ENCODE measurements at regions not wholly inside any gene's neighbourhood (a gene's known extent, or its start where the extent isn't known, plus 50 kb on each side); places are given as distances from the start of the nearest gene placed in this dataset.

DNA sequence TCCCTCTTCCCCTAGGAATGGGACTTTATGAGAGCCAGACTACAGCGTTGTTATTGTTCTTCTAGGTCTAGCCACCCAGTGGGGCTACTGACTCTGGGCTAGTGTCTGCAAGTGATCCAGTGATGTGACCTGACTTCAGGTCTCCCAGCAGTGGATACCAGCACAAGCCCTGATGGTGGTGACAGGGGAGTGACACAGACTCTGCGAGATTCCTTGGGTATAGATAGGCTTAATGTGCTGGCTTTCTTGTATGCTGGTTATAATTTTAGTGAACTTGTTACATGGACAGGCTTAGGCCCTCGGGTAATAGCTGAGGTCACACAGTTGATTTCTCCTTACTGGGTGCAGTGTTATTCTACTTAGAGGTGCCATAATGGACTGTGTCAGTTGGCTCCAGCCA lies 106.9 kb downstream of the TBC1D30 start:
- H3K4me3 Mint-ChIP-seq, result no peak overlapping the region
- no peak overlapping the region for H3K27ac Mint-ChIP-seq
- H3K36me3 Mint-ChIP-seq, result no peaks in the 10 kb centered on the region
- H3K9me3 Mint-ChIP-seq, result no peaks in the 10 kb centered on the region
- H3K4me1 Mint-ChIP-seq, result no peaks in the 10 kb centered on the region
- no peak for DNase-seq (ENCODE audit: low spot score in 2 of 2)
- ATAC-seq, result peak; percentile 37

GRCh38 chr12:64931981-64932380 lies 107.5 kb downstream of the TBC1D30 start:
- DNase-seq (ENCODE audit: low spot score in 2 of 2) (no peak), ATAC-seq (peak; percentile 37)
- no peak overlapping the region for H3K27ac Mint-ChIP-seq
- no peaks in the 10 kb centered on the region for H3K4me1 Mint-ChIP-seq
- H3K4me3 Mint-ChIP-seq, result no peak overlapping the region
- H3K9me3 Mint-ChIP-seq, result no peaks in the 10 kb centered on the region
- no peaks in the 10 kb centered on the region for H3K36me3 Mint-ChIP-seq

GRCh38 chr12:64933791-64934190 lies 109.3 kb downstream of the TBC1D30 start:
- DNase-seq (ENCODE audit: low spot score in 2 of 2), result no peak
- Mint-ChIP-seq H3K36me3 (no peaks in the 10 kb centered on the region), H3K27ac (no peak overlapping the region), H3K9me3 (no peaks in the 10 kb centered on the region), H3K4me1 (no peaks in the 10 kb centered on the region), H3K4me3 (no peak overlapping the region)
- no peak for ATAC-seq

- H3K36me3 Mint-ChIP-seq, result no peaks in the 10 kb centered on the region
Observed at GRCh38 chr12:64937452-64937851, 113.0 kb downstream of the TBC1D30 start.

DNA sequence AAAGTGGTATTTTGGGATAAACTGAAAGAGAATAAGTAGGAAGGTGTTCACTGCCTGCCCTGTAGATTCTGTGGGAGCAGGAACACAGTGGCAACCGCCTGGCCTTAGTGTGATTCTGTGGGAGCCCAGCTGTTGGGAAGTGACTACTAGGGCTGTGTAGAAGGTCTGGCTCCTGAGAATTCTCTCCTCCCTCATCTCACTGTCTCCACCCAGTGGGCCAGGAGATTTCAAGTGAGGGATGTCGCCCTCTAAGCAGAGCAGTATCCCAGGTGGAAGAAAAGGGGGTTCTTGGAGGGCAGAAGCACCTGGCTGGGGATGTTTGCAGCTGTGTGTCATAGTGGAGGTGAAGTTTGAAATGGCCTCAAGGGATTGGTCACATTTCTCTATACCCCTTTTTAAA lies 113.7 kb downstream of the TBC1D30 start:
- Mint-ChIP-seq H3K36me3 (no peaks in the 10 kb centered on the region), H3K9me3 (no peaks in the 10 kb centered on the region), H3K4me3 (no peak overlapping the region), H3K27ac (no peak overlapping the region), H3K4me1 (no peaks in the 10 kb centered on the region)
- ATAC-seq (no peak), DNase-seq (ENCODE audit: low spot score in 2 of 2) (no peak)

More at GRCh38 chr12:64937452-64937851, 113.0 kb downstream of the TBC1D30 start:
- H3K4me3 Mint-ChIP-seq, result no peak overlapping the region
- H3K4me1 Mint-ChIP-seq, result no peaks in the 10 kb centered on the region
- ATAC-seq (no peak), DNase-seq (ENCODE audit: low spot score in 2 of 2) (no peak)
- H3K27ac Mint-ChIP-seq, result no peak overlapping the region
- no peaks in the 10 kb centered on the region for H3K9me3 Mint-ChIP-seq

DNA sequence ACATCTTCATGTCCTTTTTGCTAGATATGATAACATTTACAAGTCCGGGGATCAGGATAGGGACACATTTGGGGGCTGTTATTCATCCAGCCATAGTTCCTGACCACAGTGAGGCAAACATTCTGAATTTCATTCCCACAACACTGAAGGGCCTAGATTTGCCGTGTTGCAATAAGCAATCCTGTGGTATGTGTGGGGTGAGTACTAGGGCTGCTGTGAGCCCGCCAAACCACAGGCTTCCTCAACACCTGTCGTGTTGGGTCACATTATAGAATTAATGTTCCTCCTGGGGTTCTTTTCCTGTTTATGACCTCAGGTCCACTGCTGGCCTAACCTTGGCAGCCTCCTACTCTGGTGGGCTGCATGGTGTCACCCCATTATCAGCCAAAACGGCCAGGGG lies 119.2 kb downstream of the TBC1D30 start:
- Mint-ChIP-seq H3K36me3 (no peaks in the 10 kb centered on the region), H3K9me3 (no peaks in the 10 kb centered on the region), H3K4me1 (no peaks in the 10 kb centered on the region), H3K4me3 (no peak overlapping the region), H3K27ac (no peak overlapping the region)
- ATAC-seq (no peak), DNase-seq (ENCODE audit: low spot score in 2 of 2) (no peak)

GRCh38 chr12:64944966-64945365 lies 120.5 kb downstream of the TBC1D30 start:
- H3K4me1 Mint-ChIP-seq, result no peaks in the 10 kb centered on the region
- H3K4me3 Mint-ChIP-seq, result no peak overlapping the region
- ATAC-seq (no peak), DNase-seq (ENCODE audit: low spot score in 2 of 2) (no peak)
- H3K9me3 Mint-ChIP-seq, result no peaks in the 10 kb centered on the region
- no peaks in the 10 kb centered on the region for H3K36me3 Mint-ChIP-seq
- H3K27ac Mint-ChIP-seq, result no peak overlapping the region

- Mint-ChIP-seq H3K4me3 (no peak overlapping the region), H3K27ac (no peak overlapping the region), H3K4me1 (no peaks in the 10 kb centered on the region), H3K36me3 (no peaks in the 10 kb centered on the region), H3K9me3 (no peaks in the 10 kb centered on the region)
- ATAC-seq (no peak), DNase-seq (ENCODE audit: low spot score in 2 of 2) (no peak)
Observed at GRCh38 chr12:64946132-64946829, 121.8 kb downstream of the TBC1D30 start.

GRCh38 chr12:64950711-64951298 lies 126.4 kb downstream of the TBC1D30 start:
- Mint-ChIP-seq H3K4me1 (no peaks in the 10 kb centered on the region), H3K4me3 (no peak overlapping the region), H3K36me3 (no peaks in the 10 kb centered on the region), H3K9me3 (no peaks in the 10 kb centered on the region), H3K27ac (no peak overlapping the region)
- DNase-seq (ENCODE audit: low spot score in 2 of 2) (no peak), ATAC-seq (no peak)

DNA sequence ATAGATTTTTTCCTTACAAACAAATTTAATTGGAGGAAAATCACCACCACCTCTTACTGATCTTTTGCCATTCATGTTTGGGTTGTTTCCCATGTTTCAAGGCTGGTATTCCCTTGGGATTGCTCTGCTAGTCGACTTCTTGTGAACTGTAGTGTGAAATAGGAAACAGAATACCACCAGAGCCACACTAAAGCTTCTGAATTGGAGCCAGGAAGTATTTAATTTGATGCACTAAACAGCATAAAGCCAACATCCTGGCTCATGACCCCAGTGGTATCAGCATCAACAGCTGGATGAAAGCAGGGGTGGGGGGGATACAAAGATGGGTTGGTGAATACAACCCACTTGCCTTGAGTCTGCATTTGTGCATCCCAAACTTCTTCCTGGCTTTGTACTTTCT lies 127.5 kb downstream of the TBC1D30 start:
- no peak overlapping the region for H3K27ac Mint-ChIP-seq
- H3K36me3 Mint-ChIP-seq, result no peaks in the 10 kb centered on the region
- H3K4me3 Mint-ChIP-seq, result no peak overlapping the region
- no peak for ATAC-seq
- H3K9me3 Mint-ChIP-seq, result no peaks in the 10 kb centered on the region
- no peak for DNase-seq (ENCODE audit: low spot score in 2 of 2)
- no peaks in the 10 kb centered on the region for H3K4me1 Mint-ChIP-seq

DNA sequence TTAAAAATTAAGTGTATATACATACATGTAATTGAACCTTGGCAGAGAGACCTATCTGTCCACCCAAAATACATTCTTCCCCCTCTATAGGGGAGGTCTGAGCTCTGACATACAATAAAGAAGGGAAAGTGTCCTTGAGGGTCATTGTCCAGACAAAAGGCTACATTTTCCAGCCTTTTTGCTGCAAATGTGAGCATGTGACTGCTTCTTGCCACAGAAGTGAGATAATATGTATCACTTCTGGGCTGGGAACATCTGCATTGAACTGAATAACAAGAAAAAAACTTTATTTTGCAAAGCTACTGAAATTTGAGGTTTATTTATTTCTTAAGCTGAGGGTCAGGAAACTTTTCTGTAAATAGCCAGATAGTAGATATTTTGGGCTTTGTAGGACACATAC lies 131.3 kb downstream of the TBC1D30 start:
- no peaks in the 10 kb centered on the region for H3K4me1 Mint-ChIP-seq
- H3K36me3 Mint-ChIP-seq, result no peaks in the 10 kb centered on the region
- no peak overlapping the region for H3K27ac Mint-ChIP-seq
- no peaks in the 10 kb centered on the region for H3K9me3 Mint-ChIP-seq
- ATAC-seq, result no peak
- H3K4me3 Mint-ChIP-seq, result no peak overlapping the region
- DNase-seq (ENCODE audit: low spot score in 2 of 2), result no peak

DNA sequence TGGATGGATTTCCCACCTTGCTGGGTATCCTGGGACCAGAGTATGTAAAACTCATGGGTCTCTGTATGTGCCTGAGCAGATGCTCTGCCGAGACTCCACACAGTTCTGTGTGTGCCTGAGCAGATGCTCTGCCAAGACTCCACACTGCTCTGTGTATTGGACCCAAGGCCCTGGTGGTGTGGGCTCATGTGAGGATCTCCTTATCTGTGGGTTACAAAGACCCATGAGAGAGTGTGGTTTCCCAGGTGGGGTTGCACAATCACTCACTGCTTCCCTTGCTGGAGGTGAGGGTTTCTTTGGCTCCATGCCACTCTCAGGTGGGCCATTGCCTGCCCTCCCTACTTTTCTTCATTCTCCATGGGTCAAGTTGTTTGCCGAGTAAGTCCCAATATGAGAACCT lies 141.5 kb downstream of the TBC1D30 start:
- DNase-seq (ENCODE audit: low spot score in 2 of 2) (no peak), ATAC-seq (no peak)
- Mint-ChIP-seq H3K36me3 (no peaks in the 10 kb centered on the region), H3K4me1 (no peaks in the 10 kb centered on the region), H3K9me3 (peaks cover 7% of the 10 kb centered on the region), H3K27ac (no peak overlapping the region), H3K4me3 (no peak overlapping the region)

DNA sequence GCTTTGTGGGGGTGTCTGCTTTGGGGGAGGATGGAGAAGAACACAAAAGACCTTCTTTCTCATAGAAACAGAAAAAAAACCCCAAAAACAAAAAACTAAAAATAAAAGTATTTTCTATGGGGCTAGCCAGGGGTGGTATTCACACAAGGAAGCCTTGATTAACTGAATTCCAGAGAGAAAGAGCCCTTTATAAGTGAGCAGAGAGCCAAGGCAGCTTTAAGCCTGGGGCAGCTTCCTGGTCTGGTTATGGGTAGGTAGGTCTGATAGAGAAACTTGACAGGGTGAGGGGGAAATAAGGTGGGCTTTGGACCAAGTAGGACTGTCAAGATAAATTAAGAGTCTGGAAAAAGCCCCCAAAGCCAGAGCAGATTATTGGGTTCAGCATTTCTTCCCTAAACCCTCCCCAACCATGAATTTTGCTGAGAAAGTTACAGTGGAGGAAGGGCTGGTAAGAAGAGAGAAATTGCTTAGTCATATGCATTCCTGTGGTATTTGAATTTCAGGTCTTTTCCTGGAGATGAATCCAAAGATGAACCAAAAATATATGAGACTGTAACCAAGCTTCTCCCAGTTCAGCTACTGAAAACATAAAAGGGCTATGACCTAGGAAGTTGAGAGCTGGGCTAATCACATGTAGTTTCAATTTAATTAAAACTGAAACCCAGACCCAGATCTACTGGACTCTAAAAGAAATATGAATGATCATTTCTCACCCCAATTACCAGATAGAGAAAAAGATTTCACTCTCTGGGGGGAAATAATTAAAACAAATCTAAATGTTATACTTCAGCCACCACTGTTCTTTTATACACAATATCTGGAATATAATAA lies 144.8 kb downstream of the TBC1D30 start:
- no peaks in the 10 kb centered on the region for H3K4me1 Mint-ChIP-seq
- H3K36me3 Mint-ChIP-seq, result no peaks in the 10 kb centered on the region
- no peak overlapping the region for H3K4me3 Mint-ChIP-seq
- no peak for ATAC-seq
- no peak overlapping the region for H3K27ac Mint-ChIP-seq
- no peak for DNase-seq (ENCODE audit: low spot score in 2 of 2)
- no peaks in the 10 kb centered on the region for H3K9me3 Mint-ChIP-seq

GRCh38 chr12:64976131-64976530 lies 145.0 kb downstream of the WIF1 start:
- Mint-ChIP-seq H3K9me3 (no peaks in the 10 kb centered on the region), H3K4me3 (no peak overlapping the region), H3K27ac (no peak overlapping the region), H3K4me1 (no peaks in the 10 kb centered on the region), H3K36me3 (no peaks in the 10 kb centered on the region)
- ATAC-seq (no peak), DNase-seq (ENCODE audit: low spot score in 2 of 2) (no peak)

- H3K9me3 Mint-ChIP-seq, result peaks cover 3% of the 10 kb centered on the region
- H3K27ac Mint-ChIP-seq, result no peak overlapping the region
- no peak overlapping the region for H3K4me3 Mint-ChIP-seq
- H3K4me1 Mint-ChIP-seq, result no peaks in the 10 kb centered on the region
- ATAC-seq (no peak), DNase-seq (ENCODE audit: low spot score in 2 of 2) (no peak)
- no peaks in the 10 kb centered on the region for H3K36me3 Mint-ChIP-seq
Observed at GRCh38 chr12:64983771-64984278, 137.3 kb downstream of the WIF1 start.

Measured in stimulated activated effector memory CD8-positive, alpha-beta T cell treated with anti-CD3 and anti-CD28 coated beads, Interleukin-12 subunit alpha, Interleukin-12 subunit beta, amount 100 ng/mL, for 72 hours (primary cell).